Suprapubic skin (tissue), 4 donors: ENCODE measurements at regions not wholly inside any gene's neighbourhood (a gene's known extent, or its start where the extent isn't known, plus 50 kb on each side); places are given as distances from the start of the nearest gene placed in this dataset.

ENCODE experiments used
- DNase-seq, 2 donors: peaks; one replicate each; pipeline ENCODE4 v3.0.0-alpha.2; 2019; ENCODE audit warnings: low spot score in 2 of 2
- H3K27ac ChIP-seq: fragments of 200-600 bp; sonication (generic); one replicate; pipeline ENCODE4 v1.5.1; 2019
- H3K27me3 ChIP-seq: fragments of 200-600 bp; sonication (generic); one replicate; pipeline ENCODE4 v1.5.1; 2019
- H3K36me3 ChIP-seq: fragments of 200-600 bp; sonication (generic); one replicate; pipeline ENCODE4 v1.5.1; 2019
- H3K4me1 ChIP-seq: fragments of 200-600 bp; sonication (generic); one replicate; pipeline ENCODE4 v1.5.1; 2019
- H3K4me3 ChIP-seq: fragments of 200-600 bp; sonication (generic); one replicate; pipeline ENCODE4 v1.5.1; 2019; ENCODE audit warnings: mild to moderate bottlenecking
- H3K9me3 ChIP-seq: fragments of 200-600 bp; sonication (generic); one replicate; pipeline ENCODE4 v1.5.1; 2019
- CTCF ChIP-seq, 2 donors: fragments of 200-600 bp in 1 of 2; fragments of 450-650 bp in 1 of 2; sonication (generic) in 1 of 2; IDR thresholded peaks; one replicate each; pipeline ENCODE4 v1.5.1; 2016 to 2019; ENCODE audit warnings: antibody characterized with exemption in 2 of 2, mild to moderate bottlenecking in 1 of 2, moderate library complexity in 1 of 2
- EP300 ChIP-seq: sonication (generic); formaldehyde crosslinking; IDR thresholded peaks from one replicate; pipeline ENCODE4 v1.6.1; 2017; ENCODE audit warnings: antibody characterized with exemption
- POLR2A ChIP-seq, 2 donors: fragments of 450-650 bp; IDR thresholded peaks; one replicate each; pipeline ENCODE4 v1.6.1; 2017; ENCODE audit warnings: antibody characterized with exemption in 2 of 2, mild to moderate bottlenecking in 2 of 2, moderate library complexity in 2 of 2
- POLR2AphosphoS5 ChIP-seq, 3 donors: sonication (generic); formaldehyde crosslinking; IDR thresholded peaks; one replicate each; pipeline ENCODE4 v1.6.1; 2017; ENCODE audit warnings: antibody characterized with exemption in 3 of 3
- WGBS: methylation state at CpG from one replicate; pipeline ENCODE4 v1.1.5; 2018; 5-methylcytosine and 5-hydroxymethylcytosine counted together

- Histone ChIP-seq H3K27me3 (no peaks in the 10 kb centered on the region), H3K36me3 (no peaks in the 10 kb centered on the region), H3K4me1 (peaks cover 13% of the 10 kb centered on the region), H3K4me3 (no peak overlapping the region), H3K9me3 (no peaks in the 10 kb centered on the region), H3K27ac (no peak overlapping the region)
- TF ChIP-seq CTCF (IDR thresholded peaks at IDR 0.05) (no peak), EP300 (no peak), POLR2AphosphoS5 (IDR thresholded peaks at IDR 0.05) (no peak), POLR2A (IDR thresholded peaks at IDR 0.05) (no peak)
- DNase-seq, result no peak
- WGBS, result 88% methylated on average over 2 of the region's 2 CpGs
These were observed 257.7 kb downstream of the ANAPC1 start for GRCh38 chr2:111626037-111626864.

GRCh38 chr2:111626865-111627163 is 257.2 kb downstream of the ANAPC1 start:
- Histone ChIP-seq H3K9me3 (no peaks in the 10 kb centered on the region), H3K27me3 (no peaks in the 10 kb centered on the region), H3K27ac (no peak overlapping the region), H3K4me3 (no peak overlapping the region), H3K36me3 (no peaks in the 10 kb centered on the region), H3K4me1 (peaks cover 13% of the 10 kb centered on the region)
- TF ChIP-seq POLR2A (IDR thresholded peaks at IDR 0.05) (no peak), POLR2AphosphoS5 (IDR thresholded peaks at IDR 0.05) (no peak), CTCF (IDR thresholded peaks at IDR 0.05) (no peak), EP300 (no peak)
- DNase-seq, result no peak

DNA sequence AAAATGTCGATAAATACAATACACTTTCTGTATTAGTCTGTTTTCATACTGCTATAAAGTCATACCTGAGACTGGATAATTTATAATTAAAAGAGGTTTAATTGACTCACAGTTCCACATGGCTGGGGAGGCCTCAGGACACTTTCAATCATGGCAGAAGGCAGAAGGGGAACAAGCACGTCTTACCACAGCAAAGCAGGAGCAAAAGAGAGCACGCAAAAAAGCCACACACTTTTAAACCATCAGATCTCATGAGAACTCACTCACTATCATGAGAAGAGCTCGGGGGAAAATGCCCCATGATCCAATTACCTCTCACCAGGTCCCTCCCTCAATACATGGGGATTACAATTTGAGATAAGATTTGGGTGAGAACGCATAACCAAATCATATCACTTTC is 256.7 kb downstream of the ANAPC1 start:
- no peaks in the 10 kb centered on the region for H3K36me3 ChIP-seq
- TF ChIP-seq EP300 (no peak), CTCF (IDR thresholded peaks at IDR 0.05) (no peak)
- no peak for DNase-seq
- peaks cover 13% of the 10 kb centered on the region for H3K4me1 ChIP-seq
- 93% methylated on average over 5 of the region's 5 CpGs for WGBS
- no peaks in the 10 kb centered on the region for H3K27me3 ChIP-seq
- H3K27ac ChIP-seq, result no peak overlapping the region
- no peaks in the 10 kb centered on the region for H3K9me3 ChIP-seq
- H3K4me3 ChIP-seq, result no peak overlapping the region

GRCh38 chr2:111628221-111628620 is 255.8 kb downstream of the ANAPC1 start:
- Histone ChIP-seq H3K9me3 (no peaks in the 10 kb centered on the region), H3K27me3 (no peaks in the 10 kb centered on the region), H3K4me3 (no peak overlapping the region), H3K27ac (no peak overlapping the region), H3K4me1 (peaks cover 13% of the 10 kb centered on the region), H3K36me3 (no peaks in the 10 kb centered on the region)
- WGBS, result 44% methylated on average over 1 of the region's 1 CpG
- TF ChIP-seq EP300, result no peak
- no peak for TF ChIP-seq CTCF (IDR thresholded peaks at IDR 0.05)
- TF ChIP-seq POLR2A (IDR thresholded peaks at IDR 0.05), result no peak
- no peak for TF ChIP-seq POLR2AphosphoS5 (IDR thresholded peaks at IDR 0.05)
- DNase-seq, result no peak

DNA sequence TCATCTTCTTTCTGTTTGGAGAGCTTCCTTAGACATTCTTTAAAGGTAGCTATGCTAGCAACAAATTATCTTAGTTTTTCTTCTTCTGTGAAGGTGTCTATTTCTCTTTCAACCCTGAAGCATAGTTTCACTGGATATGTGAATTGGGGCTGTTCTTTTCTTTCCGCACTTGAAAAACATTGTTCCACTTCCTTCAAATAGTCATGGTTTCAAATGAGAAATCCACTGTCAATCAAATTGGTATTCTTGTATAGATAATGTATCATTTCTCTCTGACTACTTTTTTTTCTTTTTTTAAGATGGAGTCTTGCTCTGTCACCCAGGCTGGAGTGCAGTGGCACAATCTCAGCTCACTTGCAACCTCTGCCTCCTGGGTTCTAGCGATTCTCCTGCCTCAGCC is 254.0 kb downstream of the ANAPC1 start:
- H3K36me3 ChIP-seq, result no peaks in the 10 kb centered on the region
- DNase-seq, result no peak
- H3K27me3 ChIP-seq, result no peaks in the 10 kb centered on the region
- TF ChIP-seq POLR2A (IDR thresholded peaks at IDR 0.05) (no peak), EP300 (no peak), CTCF (IDR thresholded peaks at IDR 0.05) (no peak), POLR2AphosphoS5 (IDR thresholded peaks at IDR 0.05) (no peak)
- H3K4me1 ChIP-seq, result peaks cover 7% of the 10 kb centered on the region
- H3K27ac ChIP-seq, result no peak overlapping the region
- WGBS, result 97% methylated on average over 2 of the region's 2 CpGs
- no peak overlapping the region for H3K4me3 ChIP-seq
- H3K9me3 ChIP-seq, result no peaks in the 10 kb centered on the region
